GM12865 (cell line): ENCODE measurements at regions not wholly inside any gene's neighbourhood (a gene's known extent, or its start where the extent isn't known, plus 50 kb on each side); places are given as distances from the start of the nearest gene placed in this dataset.
"Not testable (repeated sequence)": the region's sequence is repeated elsewhere in the genome, so short reads cannot be mapped to it uniquely, and the experiment has no call there.

Experiments used
- DNase-seq: peaks from one replicate; pipeline ENCODE4 v3.0.0; 2010; ENCODE audit warnings: low read depth
- H3K4me3 ChIP-seq: 2 replicates; pipeline ENCODE4 v1.5.1; 2011; ENCODE audit warnings: mild to moderate bottlenecking, low read depth, low read length, control low read depth
- TF ChIP-seq, protein P1 (sequence below): IDR thresholded peaks from 2 replicates; pipeline ENCODE4 v1.5.1; 2011; ENCODE audit warnings: low read length, control low read depth, low read depth, inconsistent platforms; ENCODE audit not compliant: insufficient read depth; ENCODE audit errors: missing control alignments

GRCh38 chr5:23895614-23896013 is 388.2 kb downstream of the PRDM9 start:
- DNase-seq, result no peak
- TF ChIP-seq, protein P1, sequence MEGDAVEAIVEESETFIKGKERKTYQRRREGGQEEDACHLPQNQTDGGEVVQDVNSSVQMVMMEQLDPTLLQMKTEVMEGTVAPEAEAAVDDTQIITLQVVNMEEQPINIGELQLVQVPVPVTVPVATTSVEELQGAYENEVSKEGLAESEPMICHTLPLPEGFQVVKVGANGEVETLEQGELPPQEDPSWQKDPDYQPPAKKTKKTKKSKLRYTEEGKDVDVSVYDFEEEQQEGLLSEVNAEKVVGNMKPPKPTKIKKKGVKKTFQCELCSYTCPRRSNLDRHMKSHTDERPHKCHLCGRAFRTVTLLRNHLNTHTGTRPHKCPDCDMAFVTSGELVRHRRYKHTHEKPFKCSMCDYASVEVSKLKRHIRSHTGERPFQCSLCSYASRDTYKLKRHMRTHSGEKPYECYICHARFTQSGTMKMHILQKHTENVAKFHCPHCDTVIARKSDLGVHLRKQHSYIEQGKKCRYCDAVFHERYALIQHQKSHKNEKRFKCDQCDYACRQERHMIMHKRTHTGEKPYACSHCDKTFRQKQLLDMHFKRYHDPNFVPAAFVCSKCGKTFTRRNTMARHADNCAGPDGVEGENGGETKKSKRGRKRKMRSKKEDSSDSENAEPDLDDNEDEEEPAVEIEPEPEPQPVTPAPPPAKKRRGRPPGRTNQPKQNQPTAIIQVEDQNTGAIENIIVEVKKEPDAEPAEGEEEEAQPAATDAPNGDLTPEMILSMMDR, result no peak

DNA sequence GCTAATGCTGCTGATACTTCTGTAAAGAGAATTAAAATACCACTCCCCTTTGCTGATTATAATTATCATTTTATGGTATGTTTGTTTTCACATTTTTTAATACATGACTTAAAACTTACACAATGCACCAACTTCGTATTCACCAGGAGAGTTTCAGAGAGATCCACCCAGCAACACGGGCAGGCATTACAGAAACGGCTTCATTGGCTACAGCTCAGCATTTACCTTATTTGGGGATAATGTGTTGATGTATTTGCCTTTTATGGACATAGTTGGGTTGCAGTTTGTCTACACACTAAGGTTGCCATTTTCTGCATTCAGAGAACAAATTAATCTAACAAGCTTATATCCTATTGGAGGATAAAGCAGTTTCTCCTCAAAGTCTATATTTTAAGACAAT is 423.6 kb downstream of the PRDM9 start:
- TF ChIP-seq, protein P1, result no peak
- H3K4me3 ChIP-seq, result no peak overlapping the region
- no peak for DNase-seq

More at GRCh38 chr5:23895614-23896013, 388.2 kb downstream of the PRDM9 start:
- H3K4me3 ChIP-seq, result no peak overlapping the region

GRCh38 chr5:23951261-23951928 is 444.0 kb downstream of the PRDM9 start:
- not testable (repeated sequence) for DNase-seq, H3K4me3 ChIP-seq

GRCh38 chr5:23963449-23963848 is 456.0 kb downstream of the PRDM9 start:
- DNase-seq, result no peak
- no peak overlapping the region for H3K4me3 ChIP-seq
- TF ChIP-seq, protein P1, result no peak

DNA sequence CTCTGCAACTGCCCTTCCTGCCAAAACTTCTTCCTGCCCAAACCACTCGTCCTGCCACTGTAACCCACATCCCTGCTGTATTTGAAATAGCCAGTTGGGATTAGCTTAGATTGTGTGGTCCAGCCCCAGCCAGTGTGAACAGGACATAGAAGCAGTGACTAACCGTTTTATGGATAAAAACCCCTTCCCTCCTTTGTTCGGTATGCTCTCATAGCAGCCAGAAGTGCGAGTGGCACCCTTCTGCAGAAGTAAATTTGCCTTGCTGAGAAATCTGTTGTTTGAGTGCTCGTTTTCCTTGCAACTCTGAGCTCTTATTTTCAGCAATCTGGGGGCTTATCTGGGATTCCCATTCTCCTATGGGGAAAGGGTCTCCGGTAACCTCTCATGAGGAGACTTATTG is 470.0 kb downstream of the PRDM9 start:
- TF ChIP-seq, protein P1, result no peak
- DNase-seq, result no peak
- no peak overlapping the region for H3K4me3 ChIP-seq

- TF ChIP-seq, protein P1, result peak; percentile 15
- peak; percentile 6 for DNase-seq
- no peak overlapping the region for H3K4me3 ChIP-seq
These were observed 470.6 kb downstream of the PRDM9 start for GRCh38 chr5:23977997-23978396.

- TF ChIP-seq, protein P1, result no peak
- DNase-seq, result peak; percentile 10
These were observed 484.0 kb downstream of the PRDM9 start for GRCh38 chr5:23991406-23991805.

More at GRCh38 chr5:23991406-23991805, 484.0 kb downstream of the PRDM9 start:
- H3K4me3 ChIP-seq, result no peak overlapping the region
